HG02938 (cell line): ENCODE measurements at regions not wholly inside any gene's neighbourhood (a gene's known extent, or its start where the extent isn't known, plus 50 kb on each side); places are given as distances from the start of the nearest gene placed in this dataset.

Experiments used
- ATAC-seq: cut with Tn5 transposase; IDR thresholded peaks from one replicate; pipeline ENCODE4 v1.9.1; 2021; ENCODE audit warnings: mild to moderate bottlenecking, moderate library complexity; ENCODE audit not compliant: unreplicated experiment

DNA sequence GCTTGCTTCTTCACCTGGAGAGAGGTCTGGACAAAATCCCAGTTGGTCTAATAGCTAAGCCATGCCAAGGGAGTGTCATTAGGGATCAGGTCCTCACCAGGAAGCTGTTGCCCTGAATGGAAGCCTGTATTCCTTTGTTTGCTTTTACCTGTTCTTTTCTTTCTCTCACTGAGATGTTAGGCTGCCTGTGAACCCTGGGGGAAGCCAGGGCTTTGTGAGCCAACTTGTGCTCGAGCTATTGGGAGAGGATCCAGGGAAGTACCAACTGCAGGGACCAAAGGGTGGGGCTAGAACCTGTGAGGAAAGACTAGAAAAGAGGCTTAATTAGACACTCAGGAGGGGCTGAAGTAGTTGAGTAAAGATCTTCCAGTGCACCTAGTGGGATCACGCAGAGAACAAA, 451.2 kb upstream of the TLE4 start:
- ATAC-seq: no peak

DNA sequence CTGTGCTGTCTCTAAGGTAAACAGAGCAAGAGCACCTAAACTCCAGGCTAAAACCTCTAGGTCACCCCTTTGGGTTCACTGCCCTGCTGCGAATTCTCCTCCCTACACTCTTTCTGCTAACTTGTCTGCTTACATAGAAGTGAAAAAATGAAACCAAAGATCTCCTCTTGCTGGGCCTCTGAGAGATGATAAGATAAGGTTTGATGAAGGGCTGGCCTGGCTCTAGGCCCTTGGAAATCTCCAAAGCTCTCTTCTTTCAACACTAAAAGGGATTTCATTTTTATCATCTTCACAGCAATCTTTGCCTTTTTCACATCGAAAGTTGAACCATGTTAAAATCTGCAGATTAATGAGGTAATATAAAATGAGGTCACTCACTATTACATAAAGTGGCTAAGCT, 450.8 kb upstream of the TLE4 start:
- no peak for ATAC-seq

DNA sequence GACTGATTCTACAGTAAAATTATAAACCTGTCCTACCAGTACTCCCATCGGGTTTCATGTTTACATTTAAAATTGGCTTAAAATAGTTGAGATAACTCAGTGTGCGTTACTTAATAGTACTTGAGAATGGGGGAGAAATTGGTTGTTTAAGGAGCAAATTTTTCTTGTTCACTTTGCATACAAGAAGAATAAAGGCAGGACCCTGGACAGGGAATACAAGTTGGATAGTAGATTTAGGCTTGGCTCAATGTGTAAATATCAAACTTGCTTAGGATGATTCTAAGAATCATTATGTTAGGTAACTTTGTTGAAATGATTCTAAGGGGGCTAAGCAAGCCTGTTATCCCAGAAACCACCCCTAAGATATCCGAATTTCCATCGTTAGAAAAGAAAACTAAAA, 448.4 kb upstream of the TLE4 start:
- no peak for ATAC-seq

DNA sequence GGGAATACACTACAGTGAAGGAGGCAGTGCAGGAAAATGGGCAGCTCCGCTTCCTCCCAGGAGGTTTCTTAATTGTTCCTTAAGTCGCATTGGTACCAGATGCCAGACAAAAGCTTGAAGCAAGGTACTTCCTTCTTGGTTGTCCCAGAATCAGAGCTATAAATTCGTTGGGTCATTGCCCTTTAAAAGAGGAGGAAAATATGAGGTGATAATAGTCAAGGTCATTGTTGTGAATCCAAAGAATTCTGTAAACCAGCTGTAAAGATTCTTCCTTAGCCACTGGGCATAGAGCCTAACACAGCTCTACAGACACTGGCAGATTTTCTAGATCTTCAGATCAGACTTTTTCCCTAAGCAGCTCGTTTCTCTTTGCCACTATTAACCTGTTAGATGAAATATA, 444.1 kb upstream of the TLE4 start:
- ATAC-seq: no peak

DNA sequence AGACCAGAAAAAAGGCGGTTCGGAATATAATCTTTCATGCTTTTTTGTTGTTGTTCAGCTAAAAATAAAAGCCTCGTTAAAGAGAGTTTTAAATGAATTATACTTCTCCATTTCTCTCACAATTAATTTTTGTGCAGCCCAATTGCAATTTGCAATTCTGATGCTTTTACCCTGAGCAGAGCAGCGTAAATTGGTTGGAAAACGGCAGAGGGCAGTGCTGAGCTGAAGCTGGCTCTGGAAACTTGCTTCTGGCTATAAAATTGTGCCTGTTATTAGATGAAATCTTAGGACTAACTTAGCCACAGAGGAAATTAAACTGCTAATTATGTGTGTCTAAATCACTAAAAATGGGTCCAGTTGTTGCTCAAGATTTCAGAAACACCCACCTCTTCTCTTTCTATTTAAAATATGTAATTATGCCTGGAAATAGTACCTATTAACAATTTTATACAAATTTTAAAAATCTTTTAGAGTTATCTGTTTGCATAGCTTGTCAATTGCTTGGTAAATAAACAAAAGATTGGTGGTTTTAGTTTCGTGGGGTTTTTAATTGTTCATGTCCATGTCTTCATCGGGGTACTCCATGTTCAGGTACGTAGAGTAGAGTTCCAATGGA, 441.8 kb upstream of the TLE4 start:
- no peak for ATAC-seq

DNA sequence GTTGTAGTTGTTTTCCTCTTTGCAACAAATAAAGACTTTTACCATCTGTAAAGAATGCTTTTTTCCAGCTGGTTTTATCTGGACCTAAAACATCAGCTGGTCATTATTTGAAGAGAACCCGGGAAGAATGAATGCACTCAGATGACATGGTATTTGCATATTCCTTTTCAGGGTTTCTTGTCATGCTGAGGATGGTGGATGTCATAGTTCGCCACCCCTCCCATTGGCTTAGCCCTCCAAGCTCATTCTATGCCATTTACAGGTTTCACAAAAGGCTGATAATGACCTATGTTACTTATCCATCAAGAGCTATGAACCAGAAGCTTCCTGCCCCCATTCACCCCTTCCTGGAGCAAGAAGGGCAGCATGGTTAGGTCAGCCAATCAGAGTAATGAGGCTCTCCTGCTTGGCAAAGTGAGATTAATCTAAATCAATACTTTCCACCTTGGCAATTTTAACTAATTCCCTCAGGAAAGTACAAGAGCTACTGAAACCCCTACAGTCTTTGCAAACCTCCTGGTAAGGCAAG, 440.5 kb upstream of the TLE4 start:
- no peak for ATAC-seq

DNA sequence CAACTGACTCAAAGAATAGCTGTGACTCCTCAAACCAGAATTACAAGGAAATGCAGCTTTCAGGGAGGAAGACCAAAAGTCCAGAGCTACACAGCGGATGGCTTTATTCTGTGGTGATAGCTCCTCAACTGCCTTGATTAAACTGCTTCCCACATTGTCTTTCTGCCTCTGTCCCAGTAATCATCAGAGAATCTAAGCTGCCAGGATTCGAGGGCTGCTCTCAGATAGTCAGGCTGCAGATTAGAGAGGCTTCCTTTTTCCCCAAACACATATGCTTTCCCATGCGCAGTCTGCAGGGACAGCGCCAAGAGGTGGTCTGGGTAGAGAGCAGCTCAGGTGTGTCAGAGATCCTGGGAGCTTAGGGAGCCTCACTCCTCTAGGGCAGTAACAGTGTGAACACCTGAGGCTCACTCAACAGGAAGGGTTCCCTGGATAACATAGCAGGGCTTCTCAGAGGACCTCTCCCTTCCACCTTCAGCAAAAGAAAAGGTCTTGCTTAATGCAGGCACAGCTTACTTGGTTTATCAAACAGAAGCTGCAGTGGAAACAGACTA, 439.9 kb upstream of the TLE4 start:
- ATAC-seq: no peak

DNA sequence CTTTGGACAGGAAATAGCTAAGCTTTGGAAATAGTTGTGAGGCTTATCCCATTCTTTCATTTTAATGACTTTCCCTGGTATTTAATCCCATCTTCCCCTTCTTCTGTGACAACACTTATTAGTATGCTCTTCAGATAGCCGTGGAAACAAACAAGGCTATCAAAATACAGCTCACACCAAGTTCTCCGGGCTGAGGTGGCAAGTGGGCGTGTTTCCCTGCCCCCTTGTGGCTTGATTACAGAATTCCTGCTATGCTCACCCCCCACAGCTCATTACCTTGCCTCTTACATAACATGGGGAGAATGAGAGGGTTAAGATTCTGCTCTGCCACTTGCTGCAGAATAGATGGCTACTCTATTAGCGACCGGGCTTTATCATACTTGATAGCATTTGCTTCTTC, 437.1 kb upstream of the TLE4 start:
- no peak for ATAC-seq

DNA sequence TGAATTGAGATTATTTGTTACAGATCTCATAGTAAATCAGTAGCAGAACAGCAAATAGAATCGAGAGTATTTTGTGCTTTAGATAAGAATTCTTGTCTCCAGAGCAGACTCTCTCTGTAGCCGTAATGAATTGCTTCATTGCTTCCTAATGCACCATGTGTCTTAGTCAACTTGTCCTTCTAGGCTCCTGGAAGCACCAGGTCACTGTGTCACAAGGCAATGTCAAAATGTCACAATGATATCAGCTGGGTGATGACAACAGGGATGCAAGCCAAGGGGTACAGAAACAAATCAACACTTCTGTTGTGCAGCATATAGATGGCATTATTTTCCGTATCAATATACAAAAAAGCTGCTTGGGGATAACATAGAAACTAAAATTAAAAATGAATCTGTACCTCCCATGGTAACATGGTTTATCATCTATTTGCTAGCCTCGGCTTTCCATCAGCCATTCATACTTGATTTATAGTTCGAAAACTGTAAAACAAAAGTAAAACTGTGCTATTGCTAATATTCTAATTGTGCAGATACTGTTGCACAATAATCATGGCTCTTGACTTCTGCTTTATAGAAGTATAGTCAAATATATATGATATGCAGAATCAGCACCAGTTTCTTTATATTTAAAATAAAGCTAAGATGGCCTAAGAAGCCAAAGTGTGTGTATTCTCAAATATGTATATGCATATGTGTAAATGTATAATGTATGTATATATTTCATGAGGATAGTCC, 435.9 kb upstream of the TLE4 start:
- no peak for ATAC-seq

DNA sequence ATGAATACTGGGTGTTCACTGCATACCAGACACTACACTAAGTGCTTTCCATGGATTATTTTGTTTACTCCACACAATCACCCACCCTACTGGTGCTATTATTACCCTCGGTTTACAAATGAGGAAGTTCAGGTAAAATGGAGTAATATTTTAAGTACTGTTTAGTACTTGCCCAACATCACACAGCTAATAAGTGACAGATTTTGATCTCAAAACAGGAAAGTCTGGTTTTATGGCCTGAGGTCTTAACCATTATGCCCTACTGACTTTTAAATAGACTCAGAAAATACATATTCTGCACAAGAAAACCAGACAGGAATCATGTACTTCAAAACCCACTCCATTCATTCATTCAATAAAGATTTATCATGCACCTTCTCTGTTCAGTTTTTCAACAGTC, 431.0 kb upstream of the TLE4 start:
- no peak for ATAC-seq

DNA sequence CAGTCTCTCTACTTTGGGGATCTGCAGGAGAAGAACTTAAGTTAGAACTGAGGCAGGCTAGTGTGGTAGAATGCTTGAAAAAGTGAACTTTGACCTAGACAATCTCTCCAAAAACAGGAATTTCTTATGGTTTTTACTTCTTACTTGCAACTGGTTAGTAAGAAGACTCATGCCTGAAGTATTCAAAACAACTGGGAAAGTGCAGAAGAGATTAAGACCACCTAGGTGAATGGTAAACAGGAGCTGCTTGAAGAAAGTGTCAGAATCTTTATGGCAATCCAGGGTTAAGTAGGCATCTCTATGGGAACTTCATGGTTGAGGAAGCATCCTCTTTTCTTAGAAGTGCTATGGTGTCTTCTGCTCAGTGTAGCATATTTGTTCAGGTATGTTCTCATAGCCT, 428.6 kb upstream of the TLE4 start:
- no peak for ATAC-seq

DNA sequence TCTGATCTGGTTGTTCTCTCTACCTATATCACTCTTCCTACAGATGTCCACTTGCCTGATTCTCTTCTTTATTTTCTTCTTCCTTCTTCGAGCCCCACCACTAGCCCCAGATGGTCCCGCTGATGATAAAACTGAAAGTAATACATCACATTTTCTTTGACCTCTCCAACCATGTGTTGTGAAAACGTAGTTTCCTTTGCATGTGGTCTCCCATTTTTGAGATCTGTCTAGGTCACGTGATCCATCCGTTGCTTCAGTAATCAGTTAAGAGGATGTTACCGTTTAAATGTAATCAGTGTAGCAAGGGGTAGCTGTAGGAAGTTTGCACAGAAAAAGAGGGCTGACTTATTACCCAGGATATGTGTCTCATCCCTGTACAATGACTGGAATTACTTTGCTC, 426.3 kb upstream of the TLE4 start:
- no peak for ATAC-seq

DNA sequence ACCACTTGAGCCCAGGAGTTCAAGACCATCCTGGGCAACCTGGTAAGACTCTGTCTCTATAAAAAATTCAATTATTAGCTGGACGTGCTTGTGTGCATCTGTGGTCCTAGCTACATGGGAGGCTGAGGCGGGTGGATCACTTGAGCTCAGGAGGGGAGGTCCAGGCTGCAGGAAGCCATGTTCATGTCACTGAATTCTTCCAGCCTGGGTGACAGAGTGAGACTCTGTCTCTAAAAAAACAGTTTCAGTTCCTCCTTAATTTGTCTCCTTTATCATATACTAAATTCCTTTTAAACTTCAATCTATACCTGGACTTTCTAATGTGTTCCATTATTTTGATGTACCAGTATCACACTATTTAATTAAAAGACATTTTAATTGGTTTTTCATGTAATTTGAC, 422.2 kb upstream of the TLE4 start:
- ATAC-seq: no peak

DNA sequence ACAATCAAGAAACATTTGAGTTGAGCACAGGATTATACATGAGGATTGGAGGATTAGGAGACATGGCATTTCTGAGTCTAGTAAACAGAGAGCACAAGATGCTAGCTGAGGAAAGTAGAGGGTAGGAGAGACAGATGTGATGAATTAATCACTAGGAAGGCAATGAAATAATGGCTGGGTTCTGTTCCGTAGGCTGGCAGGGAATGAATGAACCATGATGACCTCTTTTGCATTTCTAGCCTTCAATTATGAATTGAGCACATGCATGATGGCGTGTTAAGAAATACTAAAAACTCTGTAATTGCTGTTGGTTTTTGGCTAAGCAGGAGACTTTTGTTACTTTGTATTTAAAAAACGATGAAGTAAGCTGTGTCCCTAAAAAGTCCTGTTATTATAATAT, 420.0 kb upstream of the TLE4 start:
- no peak for ATAC-seq

DNA sequence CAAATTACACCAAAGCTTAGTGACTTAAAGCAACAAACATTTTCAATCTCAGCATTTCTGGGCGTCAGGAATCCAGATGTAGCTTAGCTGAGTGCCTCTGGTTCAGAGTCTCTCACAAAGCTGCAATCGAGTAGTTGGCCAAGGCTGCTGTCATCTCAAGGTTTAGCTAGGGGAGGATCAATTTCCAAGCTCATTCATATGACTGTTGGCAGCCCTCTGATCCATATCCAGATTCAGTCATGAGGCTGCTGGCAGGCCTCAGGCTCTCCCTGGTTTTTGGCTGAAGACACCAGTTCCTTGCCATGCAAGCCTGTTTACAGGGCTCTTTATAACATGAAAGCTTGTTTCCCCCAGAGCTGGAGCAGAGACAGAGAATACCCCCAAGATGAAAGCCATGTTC, 419.5 kb upstream of the TLE4 start:
- ATAC-seq: no peak

DNA sequence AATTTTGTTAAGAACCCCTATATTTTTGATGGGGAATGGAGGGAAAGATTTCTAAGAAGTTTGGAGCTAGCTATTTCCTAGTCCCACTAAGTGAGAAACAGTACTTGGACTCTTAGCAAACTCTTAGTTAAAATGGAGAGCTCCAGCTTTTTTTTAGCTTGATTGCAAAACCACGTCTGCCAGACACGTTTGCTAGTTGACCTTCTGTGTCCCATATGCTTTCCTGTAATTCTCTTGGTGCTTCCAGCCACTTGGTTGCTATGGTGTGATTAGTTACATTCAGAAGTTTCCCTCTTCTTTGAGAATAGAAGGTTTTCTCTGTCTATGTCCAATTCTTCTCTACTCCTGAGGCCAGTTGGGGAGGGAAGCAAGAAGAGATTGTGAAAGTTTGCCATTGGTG, 417.0 kb upstream of the TLE4 start:
- ATAC-seq: no peak

DNA sequence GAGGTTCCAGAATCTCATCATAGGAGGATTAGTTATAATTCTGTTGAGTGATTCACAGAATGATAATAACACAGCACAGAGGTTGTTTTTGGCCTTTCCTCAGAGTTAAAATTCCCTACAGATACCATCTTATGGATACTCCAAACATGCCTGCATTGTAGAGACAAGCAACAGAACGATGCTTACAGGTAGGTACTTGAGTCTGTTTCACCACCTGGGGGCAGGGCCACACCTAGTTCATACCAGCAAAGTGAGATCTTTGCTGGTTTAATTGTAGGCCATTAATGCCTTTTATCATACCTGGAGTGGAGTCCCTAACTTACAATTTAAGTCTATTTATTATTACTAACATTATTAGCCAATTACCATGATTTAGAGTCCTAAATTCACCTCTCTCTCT, 416.5 kb upstream of the TLE4 start:
- ATAC-seq: no peak

DNA sequence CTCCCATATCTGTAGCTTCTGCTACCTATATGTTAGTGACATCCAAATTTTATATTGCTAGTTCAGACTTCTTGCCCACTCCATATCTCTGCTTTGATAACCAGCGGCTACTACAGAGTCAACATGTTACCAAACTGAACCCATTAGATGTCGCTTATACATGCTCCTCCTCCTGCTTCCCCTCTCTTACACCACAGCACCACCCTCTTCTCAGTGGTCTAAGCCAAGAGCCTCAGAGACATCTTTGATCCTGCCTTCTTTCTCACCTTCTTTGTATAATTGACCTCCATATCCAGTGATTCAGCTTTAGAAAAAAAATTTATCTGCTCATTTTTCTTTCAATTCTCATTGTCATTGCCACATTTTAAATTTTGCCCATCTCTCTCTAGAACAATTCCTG, 408.2 kb upstream of the TLE4 start:
- ATAC-seq: no peak

DNA sequence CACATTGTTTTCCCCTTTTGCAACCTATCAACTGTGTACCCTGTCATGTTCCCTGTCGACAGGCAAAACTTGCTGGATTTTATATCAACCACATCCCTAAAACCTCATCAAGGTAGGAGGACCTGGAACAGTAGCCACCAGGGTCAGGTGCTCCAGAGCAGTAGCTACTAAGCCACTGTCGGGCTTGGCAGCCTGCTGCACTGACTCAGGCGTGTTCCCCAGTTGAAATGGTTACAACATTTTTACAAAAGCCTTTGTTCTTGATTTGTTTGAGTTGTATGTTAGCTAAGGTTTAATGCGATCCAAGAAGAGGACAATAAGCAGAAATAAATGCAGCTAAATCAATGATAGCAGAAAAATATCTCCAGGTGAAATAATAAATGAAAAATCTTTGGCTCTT, 407.4 kb upstream of the TLE4 start:
- ATAC-seq: no peak

DNA sequence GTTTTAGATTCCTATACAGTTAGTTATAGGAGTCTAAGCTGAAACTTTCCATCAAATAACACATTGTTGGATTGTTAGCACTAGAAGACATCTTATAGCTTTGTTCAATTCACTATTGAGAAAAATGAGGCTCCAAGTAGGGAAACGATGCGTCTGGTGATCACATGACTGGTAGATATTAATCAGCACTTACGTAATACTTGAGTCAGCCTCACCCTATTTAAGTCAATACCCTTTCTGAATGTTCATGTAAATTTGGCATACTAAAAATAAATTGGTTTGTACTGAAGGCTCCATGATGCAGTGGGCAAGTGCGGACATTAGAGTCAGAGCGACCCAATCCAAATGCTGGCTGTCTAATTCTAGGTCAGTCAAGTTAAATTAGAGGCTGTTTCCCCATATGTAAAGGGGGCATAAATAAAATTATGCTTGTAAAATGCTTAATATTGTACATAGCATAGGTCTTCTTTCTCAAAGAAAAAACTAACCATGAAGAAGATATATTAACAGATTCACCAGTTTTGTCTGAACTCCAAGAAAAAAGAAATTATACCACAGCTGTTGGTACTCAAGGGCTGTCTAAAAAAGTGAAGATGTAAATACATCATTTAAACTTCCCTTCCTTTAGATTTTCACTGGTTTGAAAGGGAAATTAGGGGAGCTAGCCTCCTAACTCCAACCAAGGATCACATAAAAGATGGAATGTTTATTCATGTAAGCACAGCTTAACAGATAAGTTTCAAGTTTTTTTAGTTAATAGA, 406.6 kb upstream of the TLE4 start:
- no peak for ATAC-seq

DNA sequence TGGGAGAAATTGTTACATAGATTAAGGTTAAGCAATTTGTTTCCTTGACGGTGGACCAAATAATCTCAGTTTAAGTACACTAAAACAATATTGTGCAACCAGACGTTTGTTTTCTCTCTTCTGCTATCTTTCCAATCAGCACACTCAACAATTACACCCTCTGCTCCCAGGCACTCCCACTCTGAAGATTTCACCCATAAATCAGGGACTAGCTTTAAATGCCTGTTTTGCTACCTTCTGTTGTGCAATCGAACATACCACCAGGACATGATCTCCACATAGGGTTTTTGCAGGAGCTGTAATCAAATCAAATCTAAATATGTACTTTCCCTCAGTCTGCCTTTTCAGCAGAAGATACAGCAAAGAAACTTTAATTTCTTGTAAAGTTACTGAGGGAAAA, 405.8 kb upstream of the TLE4 start:
- no peak for ATAC-seq

DNA sequence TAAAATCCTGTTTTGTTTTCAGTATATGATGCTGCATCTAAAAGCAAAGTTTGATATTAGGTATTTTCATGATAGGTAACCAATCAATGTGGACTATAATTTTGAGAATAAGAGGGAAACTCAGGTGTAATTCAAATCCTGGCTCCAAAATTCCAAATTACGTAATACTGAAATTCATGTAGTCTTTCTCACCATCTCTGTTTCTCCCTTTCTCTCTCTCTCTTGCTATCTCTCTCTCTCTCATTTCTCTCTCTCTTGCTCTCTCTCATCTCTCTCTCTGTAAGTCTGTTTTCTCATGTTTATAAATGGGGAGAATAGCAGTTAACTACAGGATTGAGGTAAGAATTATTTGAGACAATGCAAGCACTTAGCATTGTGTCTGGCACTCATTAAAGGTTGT, 401.1 kb upstream of the TLE4 start:
- ATAC-seq: no peak
